HG02623 (cell line): ENCODE measurements at regions not wholly inside any gene's neighbourhood (a gene's known extent, or its start where the extent isn't known, plus 50 kb on each side); places are given as distances from the start of the nearest gene placed in this dataset.
A peak's percentile ranks its signal among the peaks of the same experiment; 100 is the strongest.

ENCODE experiments used
- ATAC-seq: cut with Tn5 transposase; IDR thresholded peaks from one replicate; pipeline ENCODE4 v1.9.1; 2021; ENCODE audit warnings: moderate library complexity; ENCODE audit not compliant: unreplicated experiment

DNA sequence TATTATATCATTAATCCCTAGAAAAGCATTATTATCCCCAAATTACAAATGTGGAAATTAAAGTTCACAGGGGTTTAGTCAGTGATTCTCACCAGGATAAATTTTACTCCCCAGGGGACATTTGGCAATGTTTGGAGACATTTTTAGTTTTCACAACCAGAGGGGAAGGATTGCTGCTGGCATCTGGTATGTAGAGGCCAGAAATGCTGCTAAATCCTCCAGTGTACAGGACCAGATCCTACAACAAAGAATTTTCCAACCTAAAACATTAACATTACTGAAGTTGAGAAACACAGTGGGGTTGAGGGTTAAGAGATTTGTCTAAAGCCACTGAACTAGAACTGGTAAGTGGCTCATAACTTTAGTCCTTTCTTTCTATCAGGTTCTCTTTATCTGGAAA, 162.0 kb upstream of the SYT6 start:
- ATAC-seq = no peak

DNA sequence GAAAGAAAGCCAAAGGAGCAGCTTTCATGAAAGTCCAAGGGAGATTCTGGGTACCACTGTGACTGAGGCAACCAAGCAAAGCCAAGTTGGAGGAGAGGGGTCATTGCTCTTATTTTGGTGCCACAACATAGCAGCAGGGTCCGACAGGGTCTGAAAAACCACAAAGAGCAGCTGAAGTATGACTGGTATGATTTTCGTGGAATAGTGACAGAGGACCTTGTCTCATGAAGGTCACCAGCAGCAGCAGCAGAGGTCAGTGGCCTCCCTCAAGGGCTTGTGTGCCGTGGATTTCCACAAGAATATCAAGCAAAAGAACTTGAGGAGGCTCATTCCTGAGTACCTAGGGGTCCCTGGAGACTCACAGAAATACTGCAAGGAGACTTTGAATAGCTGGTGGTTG, 160.9 kb upstream of the SYT6 start:
- no peak for ATAC-seq

DNA sequence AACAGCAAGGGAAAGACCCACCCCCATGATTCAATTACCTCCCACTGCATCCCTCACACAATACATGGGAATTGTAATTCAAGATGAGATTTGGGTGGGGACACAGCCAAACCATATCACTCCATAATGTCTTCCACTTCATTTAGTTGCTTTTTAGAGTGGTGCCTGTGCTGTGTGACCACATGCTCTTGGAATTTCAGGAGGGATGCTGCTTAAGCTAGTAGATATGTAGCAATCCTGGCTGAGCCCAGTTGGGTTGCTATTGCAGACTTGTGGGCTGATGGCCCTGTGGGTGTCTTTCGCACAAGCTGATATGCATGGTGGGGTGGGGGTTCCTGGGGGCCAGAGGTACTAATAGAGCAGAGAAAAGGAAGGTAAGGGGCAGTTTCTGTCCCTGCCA, 160.4 kb upstream of the SYT6 start:
- ATAC-seq = no peak

DNA sequence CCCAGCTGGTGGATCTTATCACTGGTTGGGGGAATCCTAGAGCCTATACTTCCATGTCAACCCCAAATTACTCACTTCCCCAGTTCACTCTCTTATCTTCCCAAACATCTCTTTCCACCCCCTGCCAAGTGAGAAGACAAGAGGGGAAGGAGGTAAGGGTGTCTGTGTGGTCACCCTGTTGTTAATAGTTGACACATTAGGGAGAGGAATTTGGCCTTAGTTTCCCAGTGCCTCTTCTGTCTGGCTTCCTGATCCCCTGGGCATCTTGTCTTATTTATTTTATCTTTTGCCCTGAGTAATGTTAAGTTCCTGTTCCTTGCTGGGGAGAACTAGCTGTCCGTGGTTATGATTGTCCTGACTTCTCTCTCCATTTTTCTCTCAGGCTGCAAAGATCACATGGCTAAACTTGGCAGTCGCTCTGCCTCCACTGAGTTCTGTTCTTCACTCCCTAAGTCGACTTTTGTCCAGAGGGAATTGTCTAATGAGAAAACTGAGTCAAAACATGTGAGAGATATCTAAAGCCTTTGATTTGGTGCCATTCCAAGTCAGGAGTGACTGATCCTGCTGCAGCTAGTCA, 157.1 kb upstream of the SYT6 start:
- no peak for ATAC-seq

DNA sequence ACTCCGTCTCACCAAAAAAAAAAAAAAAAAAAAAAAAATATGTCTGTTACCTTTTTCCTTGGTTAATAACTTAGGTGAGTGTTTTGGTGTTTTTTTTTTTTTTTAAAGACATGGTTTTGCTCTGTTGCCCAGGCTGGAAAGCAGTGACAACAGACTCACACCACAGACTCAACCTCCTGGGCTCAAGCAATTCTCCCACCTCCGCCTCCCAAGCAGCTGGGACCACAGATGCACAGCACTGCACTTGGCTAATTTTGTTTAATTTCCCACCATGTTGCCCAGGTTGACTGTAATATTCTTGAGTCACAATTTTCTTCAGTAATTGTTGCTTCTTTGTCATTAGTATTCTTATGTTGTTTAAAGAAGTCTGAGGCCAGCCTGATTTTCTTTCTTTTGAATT, 149.2 kb upstream of the SYT6 start:
- ATAC-seq = no peak

DNA sequence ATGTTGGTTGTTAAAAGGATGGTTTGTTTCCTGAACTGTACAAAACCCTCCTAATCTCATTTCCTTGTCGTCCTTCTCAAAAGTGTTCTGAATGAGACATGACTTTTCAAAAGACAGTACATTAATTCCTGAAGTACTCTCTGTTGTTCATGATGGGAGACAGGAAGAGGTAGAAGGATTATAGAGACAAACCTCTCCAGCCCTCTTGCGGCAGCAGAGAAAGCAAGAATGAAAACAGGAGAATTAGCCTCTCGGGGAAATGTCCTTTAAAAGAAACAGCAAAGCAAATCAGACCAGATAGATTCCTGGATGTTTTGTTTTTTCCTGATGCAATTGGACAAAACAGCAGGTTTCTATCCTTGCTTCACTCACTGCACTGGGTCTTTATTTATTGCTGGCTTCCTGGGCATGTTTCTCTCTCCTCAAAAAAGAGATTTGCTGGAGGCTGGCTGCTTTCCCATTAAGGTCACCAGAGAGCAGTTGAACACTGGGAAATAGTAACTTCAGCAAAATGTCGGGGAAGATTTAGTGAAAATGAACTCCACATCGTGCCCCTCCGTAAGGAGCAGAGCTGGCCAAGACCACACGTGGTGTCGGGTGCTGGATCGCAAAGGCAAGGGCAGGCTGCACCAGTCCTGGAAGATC, 145.8 kb upstream of the SYT6 start:
- ATAC-seq = no peak

DNA sequence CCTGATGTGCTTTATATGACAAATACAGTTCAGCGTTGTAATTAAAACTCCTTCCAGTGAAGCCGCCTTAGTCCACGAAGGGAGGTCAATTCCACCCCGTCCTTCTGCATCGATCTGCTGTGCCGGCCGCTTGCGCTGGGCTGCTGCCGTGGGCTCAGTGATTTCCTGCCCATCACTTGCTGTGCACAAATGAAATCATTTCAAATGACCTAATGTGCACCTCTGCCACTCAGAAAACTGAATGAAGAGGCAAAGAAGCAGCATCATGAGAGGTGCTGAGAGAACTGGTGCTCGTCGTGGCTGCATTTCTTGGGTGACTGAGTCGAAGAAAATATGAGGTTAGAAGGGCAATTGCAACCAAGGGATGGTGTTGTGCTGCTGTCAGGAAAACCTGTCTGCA, 144.3 kb upstream of the SYT6 start:
- no peak for ATAC-seq

DNA sequence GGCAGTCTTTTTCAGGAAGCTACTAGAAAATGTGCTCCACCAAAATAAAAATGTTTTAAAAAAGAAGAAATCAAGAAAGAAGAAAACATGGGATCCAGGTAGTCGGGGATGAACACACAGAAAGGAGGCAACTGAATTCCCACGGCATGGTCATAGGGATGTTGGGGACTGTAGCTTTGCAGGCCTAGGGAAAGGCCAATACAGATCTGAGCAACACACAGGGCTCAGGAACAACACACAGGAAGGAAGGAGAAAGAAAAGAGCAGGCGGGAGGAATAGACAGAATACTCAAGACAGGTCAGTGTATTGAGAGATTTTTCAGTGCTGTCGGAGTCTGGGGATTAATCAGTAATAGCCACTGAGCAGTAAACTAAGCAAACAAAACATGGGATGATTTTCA, 142.7 kb upstream of the SYT6 start:
- ATAC-seq = no peak

DNA sequence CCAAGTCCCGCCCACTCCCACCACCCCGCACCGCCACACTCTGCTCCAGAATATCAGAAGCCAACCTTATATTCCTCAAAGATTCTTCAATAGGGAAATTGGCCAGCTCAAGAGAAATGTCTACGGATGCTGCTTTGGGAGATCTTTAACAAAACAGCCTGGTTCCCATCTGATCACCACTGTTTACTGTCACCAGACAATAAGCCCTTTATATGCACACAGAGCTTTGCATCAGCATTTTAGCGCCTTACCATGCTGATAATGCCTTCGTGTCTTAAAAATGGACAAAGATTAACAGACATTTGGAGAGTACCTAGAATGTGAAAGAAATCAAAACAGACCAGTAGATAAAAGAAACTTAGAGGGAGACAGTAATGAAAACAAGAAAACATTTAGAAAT, 141.7 kb upstream of the SYT6 start:
- ATAC-seq = no peak

DNA sequence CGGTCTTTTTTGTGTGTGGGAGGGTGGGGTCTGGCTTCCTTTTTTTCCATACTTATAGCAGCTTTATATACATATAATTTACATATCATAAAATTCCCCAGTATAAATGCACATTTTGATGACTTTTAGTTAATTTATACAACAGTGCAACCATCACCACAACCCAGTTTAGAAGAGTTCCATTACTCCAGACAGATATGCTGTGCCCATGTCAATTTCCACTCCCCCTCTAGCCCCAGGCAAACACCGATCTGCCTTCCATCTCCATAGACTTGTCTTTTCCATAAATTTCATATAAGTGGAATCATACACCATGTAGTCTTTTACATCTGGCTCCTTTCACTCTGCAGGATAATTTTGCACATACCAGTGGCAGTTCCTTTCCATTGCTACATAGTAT, 139.2 kb upstream of the SYT6 start:
- no peak for ATAC-seq

DNA sequence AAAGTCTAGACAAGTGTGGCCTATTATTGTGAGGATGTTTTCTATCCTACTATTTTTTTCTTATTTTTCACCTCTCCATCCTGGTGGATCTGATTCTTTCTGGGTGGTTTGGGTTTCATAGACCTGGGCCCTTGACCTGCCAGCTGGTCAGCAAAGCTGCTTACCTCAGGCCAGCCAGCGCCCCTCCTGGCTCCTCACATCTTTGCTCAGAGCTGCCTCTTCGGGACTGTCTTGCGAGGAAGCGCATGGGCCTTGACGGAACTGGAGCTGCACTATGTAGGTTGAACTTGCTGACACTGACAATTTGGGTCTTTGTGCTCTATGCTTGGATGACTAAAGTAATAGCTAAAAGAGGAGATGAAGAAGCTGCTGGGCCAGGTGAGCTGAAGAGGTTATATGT, 138.5 kb upstream of the SYT6 start:
- no peak for ATAC-seq

DNA sequence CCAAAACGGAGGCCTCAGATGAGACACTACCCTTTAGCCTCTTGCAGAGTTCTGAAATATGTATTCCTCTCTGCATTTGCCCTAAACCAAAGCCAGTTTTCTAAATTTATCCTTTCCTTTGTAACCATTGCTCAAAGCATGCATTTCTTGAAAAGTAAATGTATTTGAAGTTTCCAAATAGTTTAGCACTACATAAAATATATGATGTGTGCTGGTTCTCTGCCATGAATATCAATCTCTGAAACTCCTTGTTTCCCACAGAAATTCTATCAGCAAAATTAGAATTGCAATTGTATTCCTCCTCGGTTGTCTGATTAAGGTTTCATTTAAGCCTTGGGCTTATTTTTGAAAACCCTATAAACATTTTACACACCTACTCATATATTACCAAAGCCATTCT, 137.1 kb upstream of the SYT6 start:
- no peak for ATAC-seq

DNA sequence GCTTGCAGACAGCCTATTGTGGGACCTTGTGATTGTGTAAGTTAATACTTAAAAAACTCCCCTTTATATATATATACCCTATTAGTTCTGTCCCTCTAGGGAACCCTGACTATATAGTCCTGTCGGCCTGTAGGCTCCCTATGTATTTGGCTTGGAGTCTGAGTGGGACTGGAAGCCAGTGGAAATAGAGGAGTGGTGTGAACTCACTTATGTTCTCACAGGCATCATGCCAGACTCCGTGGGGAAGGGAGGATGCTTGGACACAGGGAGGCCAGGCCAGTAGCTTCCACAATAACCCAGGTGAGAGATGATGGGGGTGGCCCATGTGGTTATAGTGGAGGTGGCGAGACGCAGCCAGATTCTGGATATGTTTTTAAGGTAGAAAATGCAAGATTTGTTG, 136.7 kb upstream of the SYT6 start:
- ATAC-seq = no peak

DNA sequence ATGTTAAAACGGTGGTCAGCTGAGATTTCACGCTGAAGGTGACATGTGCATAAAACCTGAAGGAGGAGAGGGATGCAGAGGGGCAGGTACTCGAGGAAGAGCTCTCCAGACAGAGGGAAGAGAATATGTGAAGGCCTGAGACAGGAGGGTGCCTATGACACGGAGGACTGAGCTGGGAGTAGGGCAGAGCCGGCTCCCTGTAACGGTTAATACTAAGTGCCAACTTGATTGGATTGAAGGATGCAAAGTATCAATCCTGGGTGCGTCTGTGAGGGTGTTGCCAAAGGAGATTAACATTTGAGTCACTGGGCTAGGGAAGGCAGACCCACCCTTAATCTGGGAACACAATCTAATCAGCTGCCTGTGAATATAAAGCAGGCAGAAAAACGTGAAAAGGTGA, 136.2 kb upstream of the SYT6 start:
- no peak for ATAC-seq

DNA sequence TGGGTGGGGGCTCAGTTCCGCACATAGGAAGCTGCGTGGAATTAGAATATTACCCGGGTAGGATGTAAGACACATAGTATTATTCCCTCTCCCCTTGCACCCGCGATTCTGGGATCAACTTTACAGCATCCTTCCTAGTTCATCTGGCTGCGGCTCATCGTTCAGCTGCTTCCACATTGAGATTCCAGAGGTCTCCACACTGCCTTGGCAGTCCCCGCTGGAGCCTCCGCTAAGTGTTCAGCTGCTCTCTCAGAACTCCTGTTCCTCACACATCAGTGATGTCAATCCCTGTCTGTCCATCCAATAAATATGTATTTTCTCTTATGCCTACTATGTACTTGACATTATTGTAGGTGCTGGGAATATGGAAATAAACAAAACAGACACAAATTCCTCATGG, 135.6 kb upstream of the SYT6 start:
- ATAC-seq = no peak

DNA sequence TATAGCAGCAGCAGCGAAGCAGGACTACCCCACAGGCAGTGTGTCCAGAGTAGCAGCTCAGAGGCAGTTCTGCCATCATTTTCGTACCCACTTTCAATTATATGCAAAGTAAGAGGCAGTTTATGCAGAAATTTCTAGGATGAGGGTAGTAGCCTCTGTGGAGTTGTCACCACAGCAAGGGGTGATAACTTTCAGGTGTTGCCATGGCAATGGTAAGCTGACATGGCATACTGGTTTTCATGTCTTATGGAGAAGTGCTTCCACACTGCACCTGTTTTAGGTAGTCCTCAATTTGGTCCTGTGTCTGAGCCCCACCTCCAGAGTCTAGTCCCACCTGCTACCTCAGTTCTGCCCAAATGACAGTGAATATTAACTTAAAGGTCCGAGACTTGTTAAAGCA, 133.3 kb upstream of the SYT6 start:
- no peak for ATAC-seq

DNA sequence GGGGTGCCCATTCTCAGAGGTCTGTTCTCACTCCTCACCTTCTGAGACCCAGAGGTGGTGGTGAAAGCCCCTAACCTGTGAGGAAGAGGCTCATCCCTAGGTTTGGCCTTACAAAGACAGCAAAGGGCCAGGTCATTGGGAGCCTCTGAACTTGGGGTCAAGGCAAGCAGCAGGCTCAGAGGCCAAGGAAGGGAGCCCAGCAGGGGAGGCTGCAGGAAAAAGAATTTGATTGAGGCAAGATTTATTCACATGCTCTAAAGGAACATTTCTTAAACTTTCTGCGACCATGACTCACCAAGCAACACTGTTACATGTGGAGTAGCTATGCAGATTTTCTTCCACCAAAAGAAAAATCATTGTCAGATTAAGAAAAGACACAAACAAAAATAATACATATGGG, 132.5 kb upstream of the SYT6 start:
- no peak for ATAC-seq

DNA sequence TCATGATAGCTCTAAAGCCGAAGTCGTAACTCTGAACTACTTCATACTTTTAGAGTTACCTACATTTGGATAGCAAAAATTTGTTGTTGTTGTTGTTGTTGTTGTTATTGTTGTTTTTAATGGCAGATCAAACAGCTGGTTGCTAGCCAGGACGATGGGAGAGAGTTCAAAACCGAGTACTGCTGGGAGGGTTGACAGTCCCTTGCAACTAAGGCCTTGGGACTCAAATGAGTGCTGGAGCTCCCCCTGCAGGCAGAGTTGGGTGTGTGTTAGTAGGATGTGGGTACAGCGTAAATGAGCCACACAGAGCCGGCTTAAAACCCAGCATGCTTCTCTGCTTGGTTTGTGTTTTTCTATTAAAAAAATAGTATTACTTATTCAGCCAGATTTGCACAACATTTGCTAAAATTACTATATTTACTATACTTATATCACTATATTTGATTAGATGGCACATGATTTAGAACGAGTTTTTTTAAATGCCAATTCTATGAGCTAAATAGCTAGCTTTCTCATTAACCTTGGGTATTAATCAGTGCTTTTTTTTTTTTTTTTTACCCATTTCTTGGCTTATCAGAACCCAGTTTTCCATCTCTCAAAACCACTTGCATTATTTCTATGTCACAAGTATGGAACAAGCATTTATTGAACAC, 129.2 kb upstream of the SYT6 start:
- ATAC-seq = peak; percentile 85

DNA sequence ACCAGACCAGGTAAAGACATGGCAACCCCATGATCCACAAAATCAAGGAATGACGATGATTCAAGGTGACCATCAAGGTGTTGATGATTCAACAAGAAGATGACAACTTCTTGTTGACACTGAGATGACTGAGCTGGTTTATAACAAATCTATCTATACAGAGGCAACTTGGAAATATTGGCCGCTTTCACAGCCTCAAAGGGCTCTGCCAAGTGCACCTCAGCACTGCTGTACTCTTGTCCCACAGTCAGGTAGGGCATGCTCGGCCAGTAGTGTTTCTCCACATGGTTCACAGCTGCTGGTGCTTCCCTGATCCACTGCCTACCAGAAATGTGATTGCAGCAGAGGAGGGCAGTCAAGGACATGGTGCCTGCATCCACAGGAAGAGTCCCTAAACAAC, 125.2 kb upstream of the SYT6 start:
- ATAC-seq = no peak

DNA sequence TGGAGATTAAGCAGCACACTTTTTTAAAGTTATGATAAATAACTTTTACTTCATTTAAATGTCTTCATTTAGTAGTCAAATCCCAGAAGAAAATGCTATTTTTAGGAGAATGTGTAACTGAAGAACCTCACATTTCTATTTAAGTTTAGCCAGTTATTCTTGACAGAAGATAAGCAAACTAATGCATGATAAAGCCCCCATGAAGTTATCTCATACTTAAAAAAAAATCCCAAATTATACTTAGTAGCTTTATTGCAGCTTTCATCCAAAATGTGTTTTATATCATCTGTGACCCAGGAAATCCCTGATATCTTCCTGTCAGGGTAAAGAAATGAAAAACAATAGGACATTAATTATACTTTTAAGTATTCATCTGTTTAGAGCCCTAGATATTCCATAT, 124.8 kb upstream of the SYT6 start:
- no peak for ATAC-seq

DNA sequence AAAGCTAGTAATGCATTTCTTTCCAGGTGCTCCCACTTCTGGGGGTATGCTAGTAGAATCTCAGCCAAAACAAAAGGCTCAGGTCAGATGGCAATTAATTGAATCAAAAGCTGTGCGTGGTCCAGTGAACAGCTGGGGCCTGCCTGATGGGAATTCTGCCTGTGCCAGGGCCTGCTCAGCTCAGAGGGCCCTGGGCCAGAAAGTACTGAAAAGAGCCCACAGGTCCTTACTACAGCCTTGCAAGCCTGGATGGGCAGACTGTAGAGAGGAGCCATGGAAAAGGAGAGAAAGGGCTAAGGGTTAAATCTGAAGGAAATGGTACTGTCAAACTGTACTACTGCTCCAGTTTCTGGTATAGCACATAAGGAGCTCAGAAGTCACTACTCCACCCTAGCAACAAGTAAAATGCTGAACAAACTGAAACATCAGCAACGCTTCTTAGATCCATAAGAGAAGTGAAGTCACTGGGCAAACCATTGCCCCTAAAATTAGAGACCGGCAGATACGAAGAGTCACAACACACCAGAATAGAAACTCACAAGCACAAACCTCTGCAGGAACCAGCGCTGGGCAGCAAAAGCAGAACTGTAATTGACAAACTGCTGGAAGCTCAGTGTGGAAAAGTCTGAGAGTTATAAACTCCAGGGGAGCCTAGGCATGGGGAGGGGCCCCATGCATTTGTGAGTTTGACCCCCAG, 121.1 kb upstream of the SYT6 start:
- ATAC-seq = no peak

DNA sequence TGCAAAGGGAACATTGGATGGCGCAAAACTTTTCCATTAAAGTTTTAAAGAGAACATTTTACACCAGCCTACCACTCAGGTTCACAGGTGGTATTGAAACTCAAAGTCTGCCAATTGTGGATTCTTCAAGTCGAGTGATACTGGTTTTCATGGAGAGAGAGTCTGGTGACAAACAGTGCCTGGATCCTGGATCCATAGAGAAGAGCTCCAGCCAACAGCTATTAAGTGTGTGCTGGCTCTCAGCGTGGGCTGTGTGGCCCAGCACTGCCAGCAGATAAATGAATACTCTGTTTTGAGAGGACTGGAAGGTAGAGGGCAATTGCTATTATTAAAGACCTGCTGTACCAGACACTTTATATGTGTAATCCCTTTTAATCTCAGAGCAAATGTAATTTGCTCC, 118.9 kb upstream of the SYT6 start:
- ATAC-seq = no peak
